Testis (tissue), 2 donors: ENCODE measurements at regions not wholly inside any gene's neighbourhood (a gene's known extent, or its start where the extent isn't known, plus 50 kb on each side); places are given as distances from the start of the nearest gene placed in this dataset.

ENCODE experiments used
- CTCF ChIP-seq, 3 experiments: fragments of 450-650 bp in 2 of 3; fragments of 200-600 bp in 1 of 3; sonication (generic) in 1 of 3; IDR thresholded peaks; one replicate each; pipeline ENCODE4 v1.5.1; 2016 to 2019; ENCODE audit warnings: antibody characterized with exemption in 3 of 3, mild to moderate bottlenecking in 2 of 3, moderate library complexity in 1 of 3
- POLR2A ChIP-seq: fragments of 450-650 bp; IDR thresholded peaks from one replicate; pipeline ENCODE4 v1.6.1; 2017; ENCODE audit warnings: antibody characterized with exemption, mild to moderate bottlenecking, moderate library complexity

DNA sequence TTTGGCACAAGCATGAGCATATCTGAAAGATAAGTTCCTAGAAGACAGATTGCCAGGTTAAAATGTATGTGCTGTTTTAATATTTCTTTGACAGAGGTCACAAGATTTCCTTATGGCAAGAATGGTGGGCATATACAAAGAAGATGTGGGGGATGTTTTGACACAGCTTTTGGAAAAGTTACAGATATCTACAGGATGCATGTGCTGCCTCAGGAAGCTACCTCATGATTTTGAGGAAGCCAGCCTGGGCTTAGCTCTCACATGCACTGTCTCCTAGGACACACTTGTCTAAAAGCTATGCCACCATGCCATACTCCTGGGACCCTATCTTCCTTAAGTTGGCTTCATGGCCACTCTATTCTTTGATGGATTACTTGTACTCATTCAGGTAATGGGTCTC lies 99.9 kb downstream of the C1orf94 start:
- TF ChIP-seq POLR2A (no peak), CTCF (IDR thresholded peaks at IDR 0.05) (no peak)
